Ishikawa (cell line): ENCODE measurements at regions not wholly inside any gene's neighbourhood (a gene's known extent, or its start where the extent isn't known, plus 50 kb on each side); places are given as distances from the start of the nearest gene placed in this dataset.

ENCODE experiments used
- CEBPB ChIP-seq: IDR thresholded peaks from 2 replicates; pipeline ENCODE4 v1.6.1; 2012
- CREB1 ChIP-seq: IDR thresholded peaks from 2 replicates; pipeline ENCODE4 v1.6.1; 2012; ENCODE audit warnings: low read depth
- EGR1 ChIP-seq: IDR thresholded peaks from 2 replicates; pipeline ENCODE4 v1.6.1; 2012
- EP300 ChIP-seq: IDR thresholded peaks from 2 replicates; pipeline ENCODE4 v1.6.1; 2012; ENCODE audit warnings: borderline replicate concordance
- FOXM1 ChIP-seq: IDR thresholded peaks from 2 replicates; pipeline ENCODE4 v1.6.1; 2012; ENCODE audit warnings: low read depth, borderline replicate concordance
- MAX ChIP-seq: IDR thresholded peaks from 2 replicates; pipeline ENCODE4 v1.6.1; 2012
- NFIC ChIP-seq: IDR thresholded peaks from 2 replicates; pipeline ENCODE4 v1.6.1; 2012
- RAD21 ChIP-seq: IDR thresholded peaks from 2 replicates; pipeline ENCODE4 v1.6.1; 2012; ENCODE audit warnings: low read depth
- REST ChIP-seq: IDR thresholded peaks from 2 replicates; pipeline ENCODE4 v1.6.1; 2012; ENCODE audit warnings: low read depth, mild to moderate bottlenecking
- TAF1 ChIP-seq: IDR thresholded peaks from 2 replicates; pipeline ENCODE4 v1.6.1; 2012; ENCODE audit warnings: low read depth, mild to moderate bottlenecking
- TEAD4 ChIP-seq: IDR thresholded peaks from 2 replicates; pipeline ENCODE4 v1.6.1; 2012
- USF1 ChIP-seq: IDR thresholded peaks from 2 replicates; pipeline ENCODE4 v1.6.1; 2012
- YY1 ChIP-seq: IDR thresholded peaks from 2 replicates; pipeline ENCODE4 v1.6.1; 2012; ENCODE audit warnings: low read depth
- ZBTB7A ChIP-seq: IDR thresholded peaks from 2 replicates; pipeline ENCODE4 v1.6.1; 2012; ENCODE audit warnings: low read depth

GRCh38 chr7:113172726-113173125 lies 54.4 kb upstream of the SMIM30 start:
- TF ChIP-seq REST (no peak), MAX (no peak), YY1 (no peak), CREB1 (no peak), ZBTB7A (no peak), EP300 (no peak), TAF1 (no peak), RAD21 (no peak), TEAD4 (no peak), EGR1 (no peak), CEBPB (no peak), NFIC (no peak), FOXM1 (no peak), USF1 (no peak)
